T-helper 17 cell (primary cell): ENCODE measurements at regions not wholly inside any gene's neighbourhood (a gene's known extent, or its start where the extent isn't known, plus 50 kb on each side); places are given as distances from the start of the nearest gene placed in this dataset.
"Not testable (repeated sequence)": the region's sequence is repeated elsewhere in the genome, so short reads cannot be mapped to it uniquely, and the experiment has no call there.

Experiments used
- ATAC-seq: fragments of 150-1000 bp; cut with Tn5 transposase; 2 replicates; pipeline ENCODE4 v1.10.0; 2021; ENCODE audit warnings: mild to moderate bottlenecking, moderate library complexity
- DNase-seq, 3 donors: peaks; one replicate each; pipeline versions ENCODE4 v3.0.0 to v3.0.0-alpha.2; 2020 to 2021
- H3K9me3 ChIP-seq: one replicate; pipeline ENCODE4 v1.7.0; 2013; ENCODE audit warnings: low read length, mild to moderate bottlenecking; ENCODE audit not compliant: control insufficient read depth, poor library complexity, severe bottlenecking
- H3K27ac Mint-ChIP-seq: one replicate; pipeline ENCODE4 v1.8.0; 2022; ENCODE audit warnings: mild to moderate bottlenecking, moderate library complexity, mixed read lengths
- H3K27me3 Mint-ChIP-seq: one replicate; pipeline ENCODE4 v1.8.0; 2022; ENCODE audit warnings: mixed read lengths
- H3K36me3 Mint-ChIP-seq: one replicate; pipeline ENCODE4 v1.8.0; 2022; ENCODE audit warnings: low read depth, mixed read lengths
- H3K4me1 Mint-ChIP-seq: one replicate; pipeline ENCODE4 v1.8.0; 2022; ENCODE audit warnings: mild to moderate bottlenecking, mixed read lengths
- H3K4me3 Mint-ChIP-seq: one replicate; pipeline ENCODE4 v1.8.0; 2022; ENCODE audit warnings: mild to moderate bottlenecking, moderate library complexity, mixed read lengths

DNA sequence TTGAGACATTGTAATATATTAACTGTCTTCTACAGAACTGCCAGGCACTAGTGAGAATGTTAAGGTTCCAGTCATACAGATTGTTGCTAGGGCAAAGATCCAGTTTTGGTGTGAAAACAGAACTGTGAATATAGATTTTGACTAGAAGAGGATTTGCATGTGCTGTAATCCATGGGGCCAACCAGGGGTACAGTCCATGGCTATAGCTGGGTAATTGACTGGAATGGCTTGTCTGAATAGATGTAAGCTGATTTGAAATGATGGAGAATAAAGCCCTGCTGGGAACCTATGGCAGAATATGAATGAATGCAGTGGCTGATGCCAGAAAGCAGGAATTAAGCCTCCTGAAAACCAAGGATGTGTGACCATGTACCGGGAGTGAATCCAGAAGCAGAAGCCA, 748.5 kb upstream of the CDH10 start:
- Mint-ChIP-seq H3K4me3 (no peak overlapping the region), H3K4me1 (no peaks in the 10 kb centered on the region), H3K27me3 (no peaks in the 10 kb centered on the region)

GRCh38 chr5:25387953-25388352, 743.2 kb upstream of the CDH10 start:
- Mint-ChIP-seq H3K27ac (no peak overlapping the region), H3K36me3 (no peaks in the 10 kb centered on the region), H3K27me3 (no peaks in the 10 kb centered on the region), H3K4me3 (no peak overlapping the region), H3K4me1 (no peaks in the 10 kb centered on the region)
- DNase-seq, result no peak
- ATAC-seq, result no peak
- H3K9me3 ChIP-seq, result peaks cover 6% of the 10 kb centered on the region

More for the DNA sequence above, 748.5 kb upstream of the CDH10 start:
- Mint-ChIP-seq H3K36me3 (no peaks in the 10 kb centered on the region), H3K27ac (no peak overlapping the region)
- no peak for DNase-seq
- ATAC-seq, result no peak
- peaks cover 6% of the 10 kb centered on the region for H3K9me3 ChIP-seq

- no peak overlapping the region for H3K27ac Mint-ChIP-seq
- H3K4me1 Mint-ChIP-seq, result no peaks in the 10 kb centered on the region
- no peaks in the 10 kb centered on the region for H3K9me3 ChIP-seq
- no peak overlapping the region for H3K4me3 Mint-ChIP-seq
- DNase-seq (no peak), ATAC-seq (no peak)
- no peaks in the 10 kb centered on the region for H3K36me3 Mint-ChIP-seq
- no peaks in the 10 kb centered on the region for H3K27me3 Mint-ChIP-seq
Measured at GRCh38 chr5:25362799-25363198, 718.0 kb upstream of the CDH10 start.

GRCh38 chr5:25358919-25359318, 714.1 kb upstream of the CDH10 start:
- H3K9me3 ChIP-seq, result no peaks in the 10 kb centered on the region
- no peak overlapping the region for H3K27ac Mint-ChIP-seq
- H3K36me3 Mint-ChIP-seq, result no peaks in the 10 kb centered on the region
- no peak overlapping the region for H3K4me3 Mint-ChIP-seq
- no peaks in the 10 kb centered on the region for H3K27me3 Mint-ChIP-seq
- ATAC-seq (no peak), DNase-seq (no peak)
- H3K4me1 Mint-ChIP-seq, result no peaks in the 10 kb centered on the region

DNA sequence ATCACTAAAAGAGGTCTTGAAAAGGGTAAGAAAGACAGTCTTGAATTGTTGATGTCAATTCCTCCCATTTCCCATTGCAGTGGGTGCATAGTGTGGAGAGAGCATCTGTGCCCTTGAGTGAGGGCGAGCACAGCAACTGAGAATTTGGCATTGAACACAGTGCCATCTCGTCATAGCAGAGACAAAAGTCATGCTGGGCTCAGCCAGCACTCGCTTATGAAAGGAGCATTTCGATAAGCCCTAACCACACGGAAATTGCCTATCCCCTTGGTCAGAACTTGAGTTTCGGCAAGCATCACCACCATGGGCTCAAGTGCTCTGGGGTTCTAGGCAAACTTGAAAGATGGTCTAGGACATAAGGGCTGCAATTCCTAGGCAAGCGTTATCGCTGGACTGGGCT, 712.8 kb upstream of the CDH10 start:
- no peaks in the 10 kb centered on the region for H3K9me3 ChIP-seq
- H3K4me3 Mint-ChIP-seq, result no peak overlapping the region
- no peak overlapping the region for H3K27ac Mint-ChIP-seq
- no peaks in the 10 kb centered on the region for H3K27me3 Mint-ChIP-seq
- no peak for ATAC-seq
- no peak for DNase-seq
- H3K4me1 Mint-ChIP-seq, result no peaks in the 10 kb centered on the region
- H3K36me3 Mint-ChIP-seq, result no peaks in the 10 kb centered on the region

DNA sequence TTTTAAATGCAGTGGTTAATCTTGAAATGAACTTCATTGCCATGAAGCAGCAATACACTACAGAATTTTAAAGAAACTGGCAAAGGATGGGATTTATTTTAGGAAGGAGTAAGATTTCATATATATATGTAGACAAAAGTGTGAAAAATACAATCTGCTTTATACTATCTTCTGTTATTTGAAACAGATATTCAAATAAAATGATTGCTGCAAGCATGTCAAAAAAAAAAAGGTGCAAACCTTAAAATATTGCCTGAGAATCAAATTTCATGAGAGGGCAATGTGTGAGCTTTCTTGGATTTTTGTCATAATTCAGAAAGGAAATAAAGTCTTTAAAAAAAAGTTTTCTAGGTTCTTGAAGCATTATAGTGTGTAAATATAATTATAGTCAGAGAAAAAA, 705.0 kb upstream of the CDH10 start:
- no peaks in the 10 kb centered on the region for H3K36me3 Mint-ChIP-seq

DNA sequence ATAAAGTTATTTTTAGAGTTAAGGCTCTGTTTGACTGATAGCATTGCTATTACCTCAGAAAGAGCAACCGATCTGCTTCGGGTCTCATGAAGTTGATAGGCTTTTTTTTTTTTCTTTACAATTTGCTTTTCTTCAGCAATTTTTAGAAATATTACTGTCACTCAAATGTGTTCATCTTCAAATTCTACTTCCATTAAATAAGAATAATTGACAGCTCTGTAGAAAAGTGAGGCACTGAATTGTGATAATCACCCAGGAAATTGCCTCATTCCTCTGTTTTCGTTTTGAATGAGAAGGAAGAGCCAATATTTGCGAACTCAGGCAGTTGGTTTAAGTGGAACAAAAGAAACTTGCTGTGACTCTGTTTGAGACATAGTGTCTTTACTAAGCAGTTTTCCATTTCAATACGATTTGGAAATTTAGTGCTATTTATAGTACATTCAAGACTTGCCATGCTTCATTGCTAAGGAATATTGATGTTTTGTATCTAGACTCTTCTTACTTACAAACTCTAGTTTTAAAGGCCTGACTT, 700.5 kb upstream of the CDH10 start:
- Mint-ChIP-seq H3K27me3 (no peaks in the 10 kb centered on the region), H3K27ac (no peak overlapping the region), H3K36me3 (no peaks in the 10 kb centered on the region), H3K4me3 (no peak overlapping the region), H3K4me1 (no peaks in the 10 kb centered on the region)
- no peaks in the 10 kb centered on the region for H3K9me3 ChIP-seq
- DNase-seq (no peak), ATAC-seq (no peak)

More for the DNA sequence above, 705.0 kb upstream of the CDH10 start:
- DNase-seq (no peak), ATAC-seq (no peak)
- H3K27me3 Mint-ChIP-seq, result no peaks in the 10 kb centered on the region
- no peaks in the 10 kb centered on the region for H3K9me3 ChIP-seq
- no peak overlapping the region for H3K4me3 Mint-ChIP-seq
- H3K27ac Mint-ChIP-seq, result no peak overlapping the region
- H3K4me1 Mint-ChIP-seq, result no peaks in the 10 kb centered on the region

DNA sequence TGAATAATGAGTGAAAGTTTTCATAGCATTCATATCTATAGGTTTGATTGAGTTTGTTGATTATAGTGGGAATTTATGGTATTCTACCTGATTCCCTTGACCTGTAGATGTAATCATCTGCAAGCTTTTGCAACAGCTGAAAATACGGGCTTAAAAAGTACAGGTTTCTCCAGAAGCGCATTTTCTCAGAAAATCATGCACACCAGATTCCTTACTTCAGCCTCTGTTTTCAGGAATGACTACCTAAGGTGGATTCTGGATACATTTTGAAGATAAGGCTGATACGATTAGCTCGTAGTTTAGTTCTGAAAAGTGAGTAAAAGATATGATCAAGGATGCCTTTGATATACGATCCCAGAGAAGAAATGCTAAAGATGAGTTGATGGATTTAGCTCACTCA, 694.8 kb upstream of the CDH10 start:
- H3K27me3 Mint-ChIP-seq, result no peaks in the 10 kb centered on the region
- H3K9me3 ChIP-seq, result no peaks in the 10 kb centered on the region
- DNase-seq (no peak), ATAC-seq (no peak)
- H3K36me3 Mint-ChIP-seq, result no peaks in the 10 kb centered on the region
- no peaks in the 10 kb centered on the region for H3K4me1 Mint-ChIP-seq
- H3K4me3 Mint-ChIP-seq, result no peak overlapping the region
- H3K27ac Mint-ChIP-seq, result no peak overlapping the region

GRCh38 chr5:25334350-25334749, 689.6 kb upstream of the CDH10 start:
- H3K4me1 Mint-ChIP-seq, result no peaks in the 10 kb centered on the region
- no peaks in the 10 kb centered on the region for H3K36me3 Mint-ChIP-seq
- H3K9me3 ChIP-seq, result no peaks in the 10 kb centered on the region
- DNase-seq, result no peak
- no peak overlapping the region for H3K27ac Mint-ChIP-seq
- H3K27me3 Mint-ChIP-seq, result no peaks in the 10 kb centered on the region
- ATAC-seq, result no peak
- H3K4me3 Mint-ChIP-seq, result no peak overlapping the region

GRCh38 chr5:25330721-25331120, 685.9 kb upstream of the CDH10 start:
- no peaks in the 10 kb centered on the region for H3K4me1 Mint-ChIP-seq
- no peaks in the 10 kb centered on the region for H3K27me3 Mint-ChIP-seq
- DNase-seq, result no peak
- H3K27ac Mint-ChIP-seq, result no peak overlapping the region
- no peaks in the 10 kb centered on the region for H3K36me3 Mint-ChIP-seq
- no peak for ATAC-seq
- no peak overlapping the region for H3K4me3 Mint-ChIP-seq
- no peaks in the 10 kb centered on the region for H3K9me3 ChIP-seq

DNA sequence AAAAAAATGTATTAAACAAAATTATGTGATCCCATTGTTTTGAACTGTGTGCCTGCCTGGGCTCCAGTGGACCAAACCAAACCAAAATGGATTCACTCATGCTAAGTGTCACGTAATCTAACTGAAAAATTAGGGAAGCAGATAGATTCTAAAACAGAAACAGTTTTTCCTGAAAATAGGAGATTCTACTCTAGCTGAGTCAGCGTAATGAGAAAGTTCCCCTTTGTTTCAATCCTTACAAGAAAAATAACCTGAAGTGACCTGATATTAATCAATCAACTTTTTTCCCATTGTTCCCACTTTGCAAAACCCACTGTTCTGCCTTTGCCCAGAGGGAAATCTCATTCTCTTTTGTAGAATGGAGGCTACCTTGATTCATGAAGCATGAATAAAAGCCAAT, 682.4 kb upstream of the CDH10 start:
- H3K9me3 ChIP-seq, result peaks cover 3% of the 10 kb centered on the region
- Mint-ChIP-seq H3K36me3 (no peaks in the 10 kb centered on the region), H3K27ac (no peak overlapping the region), H3K27me3 (no peaks in the 10 kb centered on the region), H3K4me3 (no peak overlapping the region), H3K4me1 (no peaks in the 10 kb centered on the region)
- no peak for ATAC-seq
- no peak for DNase-seq

GRCh38 chr5:25301836-25302235, 657.1 kb upstream of the CDH10 start:
- H3K27me3 Mint-ChIP-seq, result no peaks in the 10 kb centered on the region
- H3K4me3 Mint-ChIP-seq, result no peak overlapping the region
- no peak overlapping the region for H3K27ac Mint-ChIP-seq
- ATAC-seq (no peak), DNase-seq (no peak)
- H3K9me3 ChIP-seq, result no peaks in the 10 kb centered on the region
- no peaks in the 10 kb centered on the region for H3K4me1 Mint-ChIP-seq
- H3K36me3 Mint-ChIP-seq, result no peaks in the 10 kb centered on the region

DNA sequence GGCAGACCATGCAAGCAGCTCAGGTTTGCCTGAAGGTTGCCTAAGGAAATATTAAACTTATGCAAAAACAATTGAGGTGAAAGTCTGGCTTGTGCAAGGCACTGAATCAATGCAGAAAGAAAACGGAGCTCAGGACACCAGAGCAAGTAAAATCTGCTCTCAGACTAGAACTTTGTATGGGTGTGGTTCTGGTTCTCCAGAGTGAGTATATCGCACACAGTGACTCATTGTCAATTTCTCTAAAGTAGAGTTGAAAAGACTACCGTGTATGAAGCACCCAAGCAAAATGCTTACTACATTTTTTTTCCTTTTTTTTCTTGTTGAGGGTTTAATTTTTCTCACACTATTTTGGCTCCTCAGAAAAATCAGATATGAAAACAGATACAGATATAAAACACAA, 650.3 kb upstream of the CDH10 start:
- H3K9me3 ChIP-seq, result no peaks in the 10 kb centered on the region
- no peaks in the 10 kb centered on the region for H3K4me1 Mint-ChIP-seq
- ATAC-seq (no peak), DNase-seq (no peak)
- H3K27ac Mint-ChIP-seq, result no peak overlapping the region
- no peaks in the 10 kb centered on the region for H3K27me3 Mint-ChIP-seq
- no peaks in the 10 kb centered on the region for H3K36me3 Mint-ChIP-seq
- no peak overlapping the region for H3K4me3 Mint-ChIP-seq

GRCh38 chr5:25289766-25290165, 645.0 kb upstream of the CDH10 start:
- not testable (repeated sequence) for H3K4me3 Mint-ChIP-seq

More at GRCh38 chr5:25289766-25290165, 645.0 kb upstream of the CDH10 start:
- not testable (repeated sequence) for H3K27me3 Mint-ChIP-seq, H3K9me3 ChIP-seq, H3K36me3 Mint-ChIP-seq, ATAC-seq, H3K27ac Mint-ChIP-seq, H3K4me1 Mint-ChIP-seq, DNase-seq
